LNCaP clone FGC (cell line): ENCODE measurements at regions not wholly inside any gene's neighbourhood (a gene's known extent, or its start where the extent isn't known, plus 50 kb on each side); places are given as distances from the start of the nearest gene placed in this dataset.
"Not testable (repeated sequence)": the region's sequence is repeated elsewhere in the genome, so short reads cannot be mapped to it uniquely, and the experiment has no call there.

Experiments
- DNase-seq: peaks from one replicate; pipeline ENCODE4 v3.0.0-alpha.2; 2011; ENCODE audit warnings: low read depth
- H3K4me3 ChIP-seq: 2 replicates; pipeline ENCODE4 v1.5.1; 2011; ENCODE audit warnings: mild to moderate bottlenecking, low read depth, low read length, control low read depth
- CTCF ChIP-seq: IDR thresholded peaks from 2 replicates; pipeline ENCODE4 v1.5.1; 2012; ENCODE audit warnings: mild to moderate bottlenecking; ENCODE audit not compliant: control insufficient read depth, insufficient read depth; ENCODE audit errors: extremely low read depth

GRCh38 chr12:107607464-107608392, 77.9 kb upstream of the PWP1 start:
- no peak overlapping the region for H3K4me3 ChIP-seq
- DNase-seq = peak; percentile 26
- TF ChIP-seq CTCF = peak; percentile 88

- DNase-seq, H3K4me3 ChIP-seq: not testable (repeated sequence)
Measured at GRCh38 chr12:107608779-107609178, 76.8 kb upstream of the PWP1 start.

- no peak for DNase-seq
- peak; percentile 70 for TF ChIP-seq CTCF
- H3K4me3 ChIP-seq = no peak overlapping the region
Measured at GRCh38 chr12:107610021-107610859, 75.4 kb upstream of the PWP1 start.

- TF ChIP-seq CTCF = no peak
- no peak for DNase-seq
- H3K4me3 ChIP-seq = no peak overlapping the region
Measured at GRCh38 chr12:107612508-107612907, 73.1 kb upstream of the PWP1 start.

- DNase-seq = no peak
- no peak for TF ChIP-seq CTCF
- no peak overlapping the region for H3K4me3 ChIP-seq
Measured at GRCh38 chr12:107616941-107617340, 68.7 kb upstream of the PWP1 start.

- no peak overlapping the region for H3K4me3 ChIP-seq
- DNase-seq = no peak
- TF ChIP-seq CTCF = no peak
Measured at GRCh38 chr12:107618106-107618505, 67.5 kb upstream of the PWP1 start.

- no peak for TF ChIP-seq CTCF
- DNase-seq = no peak
Measured at GRCh38 chr12:107619831-107620230, 65.8 kb upstream of the PWP1 start.

More at GRCh38 chr12:107619831-107620230, 65.8 kb upstream of the PWP1 start:
- H3K4me3 ChIP-seq = no peak overlapping the region
